ENCODE measurements at regions not wholly inside any gene's neighbourhood (a gene's known extent, or its start where the extent isn't known, plus 50 kb on each side); places are given as distances from the start of the nearest gene placed in this dataset.
A peak's percentile ranks its signal among the peaks of the same experiment; 100 is the strongest.
"Not testable (repeated sequence)": the region's sequence is repeated elsewhere in the genome, so short reads cannot be mapped to it uniquely, and the experiment has no call there.

- not testable (repeated sequence) for DNase-seq (ENCODE audit: low spot score)
These were observed 2226.0 kb upstream of the DEFB115 start for GRCh38 chr20:29031262-29031982.

- not testable (repeated sequence) for DNase-seq (ENCODE audit: low spot score)
These were observed 2213.2 kb upstream of the DEFB115 start for GRCh38 chr20:29044239-29044638.

GRCh38 chr20:29050008-29050606 lies 2207.4 kb upstream of the DEFB115 start:
- DNase-seq (ENCODE audit: low spot score): not testable (repeated sequence)

GRCh38 chr20:29057866-29058484 lies 2199.5 kb upstream of the DEFB115 start:
- DNase-seq (ENCODE audit: low spot score): not testable (repeated sequence)

GRCh38 chr20:29062451-29062850 lies 2195.0 kb upstream of the DEFB115 start:
- DNase-seq (ENCODE audit: low spot score): not testable (repeated sequence)

- not testable (repeated sequence) for DNase-seq (ENCODE audit: low spot score)
These were observed 2191.1 kb upstream of the DEFB115 start for GRCh38 chr20:29066341-29066740.

- not testable (repeated sequence) for DNase-seq (ENCODE audit: low spot score)
These were observed 2183.8 kb upstream of the DEFB115 start for GRCh38 chr20:29073640-29074039.

GRCh38 chr20:29079769-29080690 lies 2177.4 kb upstream of the DEFB115 start:
- peak; percentile 26 for DNase-seq (ENCODE audit: low spot score)

GRCh38 chr20:29081712-29082111 lies 2175.8 kb upstream of the DEFB115 start:
- DNase-seq (ENCODE audit: low spot score): not testable (repeated sequence)

GRCh38 chr20:29085625-29086024 lies 2171.8 kb upstream of the DEFB115 start:
- no peak for DNase-seq (ENCODE audit: low spot score)

GRCh38 chr20:29086145-29086718 lies 2171.2 kb upstream of the DEFB115 start:
- not testable (repeated sequence) for DNase-seq (ENCODE audit: low spot score)

GRCh38 chr20:29086938-29087337 lies 2170.5 kb upstream of the DEFB115 start:
- DNase-seq (ENCODE audit: low spot score): no peak

- not testable (repeated sequence) for DNase-seq (ENCODE audit: low spot score)
These were observed 2169.6 kb upstream of the DEFB115 start for GRCh38 chr20:29087887-29088286.

GRCh38 chr20:29088472-29088871 lies 2169.0 kb upstream of the DEFB115 start:
- DNase-seq (ENCODE audit: low spot score): not testable (repeated sequence)

- DNase-seq (ENCODE audit: low spot score): not testable (repeated sequence)
These were observed 2168.1 kb upstream of the DEFB115 start for GRCh38 chr20:29089409-29089808.

GRCh38 chr20:29093958-29094357 lies 2163.5 kb upstream of the DEFB115 start:
- DNase-seq (ENCODE audit: low spot score): not testable (repeated sequence)

- DNase-seq (ENCODE audit: low spot score): not testable (repeated sequence)
These were observed 2160.8 kb upstream of the DEFB115 start for GRCh38 chr20:29096695-29097094.

GRCh38 chr20:29107884-29108283 lies 2149.6 kb upstream of the DEFB115 start:
- not testable (repeated sequence) for DNase-seq (ENCODE audit: low spot score)

- DNase-seq (ENCODE audit: low spot score): not testable (repeated sequence)
These were observed 2148.1 kb upstream of the DEFB115 start for GRCh38 chr20:29109386-29109785.

- DNase-seq (ENCODE audit: low spot score): not testable (repeated sequence)
These were observed 2142.4 kb upstream of the DEFB115 start for GRCh38 chr20:29115097-29115496.

- no peak for DNase-seq (ENCODE audit: low spot score)
These were observed 2138.3 kb upstream of the DEFB115 start for GRCh38 chr20:29119141-29119540.
